ENCODE measurements at regions not wholly inside any gene's neighbourhood (a gene's known extent, or its start where the extent isn't known, plus 50 kb on each side); places are given as distances from the start of the nearest gene placed in this dataset.

DNA sequence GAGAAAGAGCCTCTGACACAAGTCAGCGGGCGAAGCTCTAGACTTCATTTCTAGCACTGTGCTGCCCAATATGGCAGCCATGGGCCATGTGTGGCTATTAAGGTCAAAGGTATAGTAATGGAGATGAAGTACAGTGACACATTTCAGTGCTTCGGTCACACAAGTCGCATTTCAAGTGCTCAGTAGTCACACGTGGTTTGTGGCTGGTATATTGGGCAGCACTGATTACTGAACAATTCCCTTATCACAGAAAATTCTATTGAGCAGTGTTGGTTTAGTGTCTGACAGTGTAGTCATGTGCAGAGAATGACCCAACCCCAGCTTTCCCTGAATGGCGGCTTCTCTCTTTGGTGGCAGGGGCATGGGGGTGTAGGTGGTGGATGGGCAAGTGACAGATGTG lies 84.9 kb upstream of the SDK2 start:
- no peak for TF ChIP-seq EZH2 (IDR thresholded peaks at IDR 0.05; ENCODE audit: borderline replicate concordance, insufficient read depth, low read length, poor library complexity, severe bottlenecking)
- no peak for TF ChIP-seq RAD21 (conservative IDR thresholded peaks at IDR 0.05)
- TF ChIP-seq CTCF (IDR thresholded peaks at IDR 0.05; ENCODE audit: poor library complexity, severe bottlenecking) = no peak
- TF ChIP-seq, protein P1, sequence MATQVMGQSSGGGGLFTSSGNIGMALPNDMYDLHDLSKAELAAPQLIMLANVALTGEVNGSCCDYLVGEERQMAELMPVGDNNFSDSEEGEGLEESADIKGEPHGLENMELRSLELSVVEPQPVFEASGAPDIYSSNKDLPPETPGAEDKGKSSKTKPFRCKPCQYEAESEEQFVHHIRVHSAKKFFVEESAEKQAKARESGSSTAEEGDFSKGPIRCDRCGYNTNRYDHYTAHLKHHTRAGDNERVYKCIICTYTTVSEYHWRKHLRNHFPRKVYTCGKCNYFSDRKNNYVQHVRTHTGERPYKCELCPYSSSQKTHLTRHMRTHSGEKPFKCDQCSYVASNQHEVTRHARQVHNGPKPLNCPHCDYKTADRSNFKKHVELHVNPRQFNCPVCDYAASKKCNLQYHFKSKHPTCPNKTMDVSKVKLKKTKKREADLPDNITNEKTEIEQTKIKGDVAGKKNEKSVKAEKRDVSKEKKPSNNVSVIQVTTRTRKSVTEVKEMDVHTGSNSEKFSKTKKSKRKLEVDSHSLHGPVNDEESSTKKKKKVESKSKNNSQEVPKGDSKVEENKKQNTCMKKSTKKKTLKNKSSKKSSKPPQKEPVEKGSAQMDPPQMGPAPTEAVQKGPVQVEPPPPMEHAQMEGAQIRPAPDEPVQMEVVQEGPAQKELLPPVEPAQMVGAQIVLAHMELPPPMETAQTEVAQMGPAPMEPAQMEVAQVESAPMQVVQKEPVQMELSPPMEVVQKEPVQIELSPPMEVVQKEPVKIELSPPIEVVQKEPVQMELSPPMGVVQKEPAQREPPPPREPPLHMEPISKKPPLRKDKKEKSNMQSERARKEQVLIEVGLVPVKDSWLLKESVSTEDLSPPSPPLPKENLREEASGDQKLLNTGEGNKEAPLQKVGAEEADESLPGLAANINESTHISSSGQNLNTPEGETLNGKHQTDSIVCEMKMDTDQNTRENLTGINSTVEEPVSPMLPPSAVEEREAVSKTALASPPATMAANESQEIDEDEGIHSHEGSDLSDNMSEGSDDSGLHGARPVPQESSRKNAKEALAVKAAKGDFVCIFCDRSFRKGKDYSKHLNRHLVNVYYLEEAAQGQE (IDR thresholded peaks at IDR 0.05; ENCODE audit: borderline replicate concordance) = no peak
- no peak for TF ChIP-seq SMC3 (conservative IDR thresholded peaks at IDR 0.05; ENCODE audit: poor library complexity)
- no peak for TF ChIP-seq POLR2AphosphoS5 (IDR thresholded peaks at IDR 0.05)
- TF ChIP-seq TAF1 (IDR thresholded peaks at IDR 0.05; ENCODE audit: low read depth) = no peak
- TF ChIP-seq EP300 (conservative IDR thresholded peaks at IDR 0.05; ENCODE audit: poor library complexity, severe bottlenecking) = no peak

Data from neural cell (in vitro differentiated cells).